ENCODE measurements at regions not wholly inside any gene's neighbourhood (a gene's known extent, or its start where the extent isn't known, plus 50 kb on each side); places are given as distances from the start of the nearest gene placed in this dataset.

- DNase-seq: no peak
These were observed 1023.5 kb downstream of the BRD1 start for GRCh38 chr22:48803948-48804810.

GRCh38 chr22:48803171-48803947 lies 1024.3 kb downstream of the BRD1 start:
- DNase-seq: no peak

DNA sequence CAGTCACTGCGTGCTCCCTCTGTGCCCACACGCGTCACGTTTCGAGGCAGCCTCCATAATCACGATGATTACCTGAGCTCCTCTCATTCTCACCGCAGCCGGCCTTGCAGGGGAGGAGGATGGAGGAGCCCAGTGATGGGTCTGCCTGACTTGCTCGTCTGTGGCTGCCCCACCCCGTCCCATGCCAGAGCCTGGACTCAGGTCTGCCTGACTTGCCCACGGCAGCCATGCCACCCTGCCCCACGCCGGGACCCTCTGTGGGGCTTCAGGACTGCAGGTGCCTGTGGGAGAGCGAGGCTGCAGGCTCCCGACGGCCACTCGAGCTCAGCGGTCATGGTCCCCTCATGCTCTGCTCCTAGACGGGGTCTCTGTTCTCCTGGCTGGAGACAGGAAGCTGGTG lies 1025.1 kb downstream of the BRD1 start:
- DNase-seq: no peak

- DNase-seq: no peak
These were observed 1026.6 kb downstream of the BRD1 start for GRCh38 chr22:48800886-48801607.

GRCh38 chr22:48800036-48800885 lies 1027.4 kb downstream of the BRD1 start:
- DNase-seq: no peak

DNA sequence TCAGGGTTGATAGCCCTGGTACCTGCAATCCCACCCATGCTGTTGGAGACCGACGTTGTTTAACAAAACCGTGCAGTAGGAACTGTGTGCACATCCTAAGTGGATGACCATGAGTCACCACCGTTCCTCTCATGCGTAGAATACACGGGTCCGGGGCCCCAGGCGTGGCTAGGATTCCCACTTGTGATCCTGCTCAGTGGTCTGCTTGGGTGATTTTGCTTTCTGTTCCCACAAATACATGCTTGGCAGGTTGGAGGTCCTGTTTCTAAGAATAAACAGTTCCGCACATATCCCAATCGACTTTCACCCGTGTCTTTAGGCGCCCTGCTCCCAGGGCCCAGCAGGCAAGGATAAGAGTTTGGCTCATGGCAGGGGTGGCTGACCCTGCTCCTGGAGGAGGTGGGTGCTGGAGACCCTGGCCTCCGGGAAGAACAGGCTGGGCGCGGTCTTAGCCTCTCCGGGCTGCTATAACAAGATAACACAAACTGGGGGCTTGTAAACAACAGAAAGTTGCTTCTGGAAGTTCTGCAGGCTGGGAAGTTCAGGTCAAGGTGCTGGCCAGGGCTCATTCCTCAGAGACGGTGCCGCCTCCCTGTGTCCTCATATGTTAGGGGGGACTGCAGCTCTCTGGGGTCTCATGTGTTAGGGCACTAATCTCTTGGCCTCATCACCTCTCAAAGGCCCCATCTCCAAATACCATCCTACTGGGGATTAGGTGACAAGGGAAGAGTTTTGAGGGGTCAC lies 1028.3 kb downstream of the BRD1 start:
- no peak for DNase-seq

DNA sequence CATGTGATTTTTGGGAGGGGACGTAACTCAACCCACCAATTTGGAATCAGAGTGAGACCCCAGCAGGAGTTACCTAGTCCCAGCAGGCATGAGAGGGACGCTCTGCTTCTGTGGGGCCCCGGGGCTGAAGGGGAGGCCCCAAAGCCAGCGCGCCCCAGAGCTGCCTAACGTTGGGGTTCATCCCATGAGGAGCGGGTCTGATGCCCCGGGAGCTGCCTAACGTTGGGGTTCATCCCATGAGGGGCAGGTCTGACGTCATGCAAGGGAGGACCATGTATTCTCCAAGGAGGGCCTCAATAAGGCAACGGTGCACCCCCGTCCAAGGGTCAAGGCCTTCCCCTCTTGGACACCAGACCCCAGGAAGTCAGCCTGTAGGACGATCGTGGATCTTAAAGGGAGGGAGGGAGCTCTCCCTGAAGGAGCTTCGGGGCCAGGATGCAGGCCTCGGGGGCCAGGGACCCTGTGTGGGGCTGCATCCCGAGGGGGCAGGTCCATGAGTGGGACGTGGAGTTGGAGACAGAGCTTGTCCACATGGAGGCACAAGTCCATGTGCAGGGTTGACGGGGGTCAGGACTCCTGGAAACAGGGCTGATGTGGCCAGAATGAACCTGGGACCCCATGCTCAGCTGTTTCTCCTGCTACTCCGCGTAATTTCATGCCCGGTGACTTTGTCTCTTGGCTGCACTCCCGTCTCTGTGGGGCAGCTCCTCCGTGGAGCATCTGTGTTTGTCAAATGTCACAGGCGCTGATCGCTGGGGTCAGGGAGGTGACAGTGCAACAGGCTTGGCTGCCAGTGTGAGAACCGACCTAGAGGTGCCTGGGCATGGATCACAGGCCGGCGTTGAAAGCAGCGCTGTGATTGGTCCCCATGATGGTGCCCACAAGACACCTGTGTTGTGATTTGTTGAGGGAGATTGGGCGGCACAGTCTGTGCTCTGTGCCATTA lies 1029.1 kb downstream of the BRD1 start:
- no peak for DNase-seq

DNA sequence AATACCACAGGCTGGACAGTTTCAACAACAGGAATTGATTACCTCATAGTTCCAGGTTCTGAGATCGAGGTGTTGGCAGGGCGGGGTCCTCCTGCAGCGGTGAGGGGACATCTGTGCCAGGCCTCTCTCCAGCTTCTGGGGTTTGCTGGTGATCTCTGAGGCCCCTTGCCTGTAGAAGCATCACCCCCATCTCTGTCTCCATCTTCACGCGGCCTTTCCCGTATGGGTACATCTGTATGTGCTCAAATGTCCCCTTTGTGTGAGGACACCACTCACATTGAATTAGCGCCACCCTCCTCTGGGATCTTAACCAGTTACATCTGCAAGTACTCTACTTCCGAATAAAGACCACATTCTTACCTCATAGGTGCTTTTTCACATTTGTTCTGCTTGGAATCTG lies 1029.9 kb downstream of the BRD1 start:
- no peak for DNase-seq

- no peak for DNase-seq
These were observed 1031.2 kb downstream of the BRD1 start for GRCh38 chr22:48796310-48797015.

DNA sequence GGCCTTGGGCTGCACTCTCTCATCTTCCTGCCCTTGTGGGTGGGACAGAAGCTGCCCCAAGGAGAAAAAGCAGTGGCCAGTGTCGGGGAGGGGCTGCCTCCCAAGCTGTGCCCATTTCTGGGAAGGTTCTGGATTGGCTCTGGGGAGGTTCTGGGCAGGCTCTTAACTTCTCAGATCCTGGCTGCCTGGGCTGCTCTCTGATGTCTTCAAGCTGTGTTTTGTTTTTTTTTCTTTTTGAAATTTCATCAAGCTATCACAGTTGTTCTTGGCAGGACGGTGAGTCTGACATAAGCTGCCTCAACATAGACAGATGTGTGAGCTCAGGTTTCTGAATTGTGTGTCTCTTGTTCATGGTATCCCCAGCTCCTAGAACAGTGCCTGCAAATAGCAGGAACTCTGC lies 1032.0 kb downstream of the BRD1 start:
- no peak for DNase-seq

DNA sequence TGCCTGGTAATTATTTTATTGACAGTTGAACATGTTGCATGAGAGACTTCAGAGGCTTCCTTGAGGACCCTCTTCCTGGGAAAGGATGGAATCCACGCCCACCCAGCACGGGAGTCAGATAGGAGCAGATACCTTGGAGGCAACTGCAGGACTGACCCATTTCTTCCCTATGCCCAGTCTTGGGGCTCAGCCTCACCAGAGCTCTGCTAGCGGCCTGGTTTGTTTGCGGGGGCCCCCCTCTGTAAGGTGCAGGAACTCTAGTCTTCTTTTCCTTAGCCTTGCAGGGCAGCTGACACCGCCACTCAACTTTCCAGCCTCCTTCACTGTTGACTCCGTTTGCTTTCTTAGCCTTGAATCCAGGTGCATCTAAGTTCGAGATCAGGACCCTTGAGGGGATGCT lies 1032.8 kb downstream of the BRD1 start:
- DNase-seq: no peak

DNA sequence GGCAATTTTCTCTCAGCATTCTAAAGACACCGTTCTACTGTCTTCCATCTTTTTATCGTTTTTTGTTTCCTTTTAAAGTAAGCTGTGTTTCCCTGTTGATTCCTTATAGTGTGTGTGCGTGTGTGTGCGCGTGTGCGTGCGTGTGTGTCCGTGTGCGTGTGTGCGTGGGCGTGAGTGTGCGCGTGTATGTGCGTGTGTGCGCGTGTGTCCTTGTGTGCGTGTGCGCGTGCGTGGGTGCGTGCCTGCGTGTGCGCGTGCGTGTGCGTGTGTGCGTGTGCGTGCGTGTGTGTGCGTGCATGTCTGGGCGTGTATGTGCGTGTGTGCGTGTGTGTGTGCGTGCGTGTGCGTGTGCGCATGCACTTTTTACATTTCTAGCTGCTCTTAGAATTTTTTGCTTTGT lies 1033.7 kb downstream of the BRD1 start:
- no peak for DNase-seq

DNA sequence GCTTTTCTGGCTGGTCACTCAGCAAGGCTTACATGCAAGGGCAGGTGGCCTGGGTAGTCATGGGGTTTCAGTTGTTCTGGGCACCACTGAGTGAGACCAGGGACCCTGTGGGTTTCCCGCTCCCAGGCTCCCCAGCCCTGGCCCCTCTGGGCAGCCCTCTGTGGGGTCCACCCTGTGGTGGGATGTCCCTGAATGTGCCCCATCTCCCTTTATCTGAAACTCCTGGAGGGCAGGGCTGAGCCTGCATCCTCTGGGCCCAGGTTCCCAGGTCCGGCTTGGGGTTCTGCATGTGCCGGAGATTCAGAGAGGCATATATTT lies 1041.0 kb downstream of the BRD1 start:
- DNase-seq: no peak

DNA sequence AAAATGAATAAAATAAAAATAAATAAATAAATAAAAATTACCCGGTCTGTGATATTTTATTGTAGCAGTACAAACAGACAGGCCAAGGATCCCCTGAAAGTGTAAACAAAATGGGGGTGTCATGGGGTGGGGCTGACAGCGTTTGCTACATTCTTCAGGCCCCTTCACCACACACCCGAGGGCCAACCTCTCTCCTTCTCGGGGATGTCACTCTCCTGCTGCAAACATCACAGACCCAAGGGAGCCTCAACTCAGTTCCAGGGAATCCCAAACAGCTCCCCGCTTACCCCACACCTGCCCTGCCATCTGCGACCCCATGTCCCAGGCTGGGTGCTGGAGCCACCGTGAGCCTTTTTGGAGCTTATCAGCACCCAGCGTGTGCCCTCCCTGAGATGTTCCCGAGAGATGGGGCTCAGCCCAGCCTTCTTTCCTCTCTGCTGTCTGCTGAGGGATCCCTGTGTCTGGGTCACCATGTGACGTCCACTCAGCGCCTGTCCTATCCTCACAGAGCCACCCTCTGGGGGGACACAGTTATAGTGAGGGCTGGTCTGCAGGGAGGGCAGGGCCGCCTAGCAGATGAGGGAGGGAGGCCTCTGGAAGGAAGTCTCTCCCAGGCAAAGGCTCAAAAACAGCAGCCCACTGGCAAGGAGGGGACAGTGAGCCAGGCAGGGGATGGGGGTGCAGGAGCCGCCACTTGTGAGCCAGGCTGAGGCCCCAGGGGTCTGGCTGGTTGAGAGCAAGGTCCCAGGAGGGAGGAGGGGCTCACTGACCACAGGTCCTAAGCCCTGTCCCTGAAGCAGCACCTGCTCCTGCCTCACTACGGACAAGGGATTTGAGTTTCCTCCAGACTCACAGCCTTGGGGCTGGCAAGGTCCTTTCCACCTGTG lies 1041.6 kb downstream of the BRD1 start:
- no peak for DNase-seq

DNA sequence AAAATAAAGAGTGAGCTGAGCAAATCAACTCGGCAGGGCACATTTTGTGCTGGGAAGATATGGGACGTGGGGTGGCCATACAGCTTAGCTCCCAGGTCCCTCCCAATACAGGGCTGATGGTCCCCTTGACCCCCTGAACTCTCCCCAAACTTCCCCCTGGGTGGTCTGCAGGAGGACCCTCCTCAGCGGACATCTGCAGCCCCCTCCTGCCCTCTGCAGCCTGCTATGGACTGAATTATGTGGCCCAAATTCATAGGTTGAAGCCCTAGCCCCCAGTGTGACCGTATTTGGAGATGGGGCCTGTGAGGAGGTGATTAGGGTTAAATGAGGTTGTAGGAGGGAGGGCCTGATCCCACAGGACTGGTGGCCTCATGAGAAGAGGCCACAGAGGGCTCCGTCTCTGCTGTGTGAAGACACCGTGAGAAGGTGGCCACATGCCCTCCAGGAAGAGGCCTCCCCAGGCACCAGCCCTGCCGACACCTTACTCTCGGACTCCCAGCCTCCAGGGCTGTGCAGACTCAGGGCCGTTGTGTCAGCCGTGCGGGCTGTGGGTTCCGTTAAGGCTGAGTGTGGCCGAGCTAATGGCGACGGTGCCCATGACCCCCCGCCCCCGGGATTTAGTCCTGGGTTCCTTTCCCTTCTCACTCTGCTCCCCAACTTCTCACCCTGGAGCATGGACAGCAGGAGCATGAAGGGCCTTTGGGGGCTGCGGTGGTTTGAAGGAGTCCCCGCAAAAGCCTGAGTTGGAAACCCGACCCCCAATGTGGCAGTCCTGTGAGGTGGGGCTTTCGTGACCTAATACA lies 1042.8 kb downstream of the BRD1 start:
- no peak for DNase-seq

- DNase-seq: no peak
These were observed 1043.8 kb downstream of the BRD1 start for GRCh38 chr22:48783821-48784266.

GRCh38 chr22:48782811-48783511 lies 1044.7 kb downstream of the BRD1 start:
- DNase-seq: no peak
